Uterus (tissue), 3 donors: ENCODE measurements at regions not wholly inside any gene's neighbourhood (a gene's known extent, or its start where the extent isn't known, plus 50 kb on each side); places are given as distances from the start of the nearest gene placed in this dataset.

Source experiments
- DNase-seq, 2 donors: peaks; one replicate each; pipeline ENCODE4 v3.0.0-alpha.2; 2019 to 2020
- H3K27ac ChIP-seq, 2 donors: fragments of 200-600 bp; sonication (generic); 1 replicate in 1 of 2; 2 replicates in 1 of 2; pipeline ENCODE4 v1.5.1; 2016 to 2018
- H3K27me3 ChIP-seq, 2 donors: fragments of 200-600 bp; sonication (generic); one replicate each; pipeline ENCODE4 v1.5.1; 2018 to 2019; ENCODE audit warnings: control low read depth in 1 of 2
- H3K36me3 ChIP-seq, 2 donors: fragments of 200-600 bp; sonication (generic); one replicate each; pipeline ENCODE4 v1.5.1; 2019; ENCODE audit warnings: control low read depth in 1 of 2
- H3K4me1 ChIP-seq, 2 donors: fragments of 200-600 bp; sonication (generic); one replicate each; pipeline ENCODE4 v1.5.1; 2018 to 2019; ENCODE audit warnings: control low read depth in 1 of 2
- H3K4me3 ChIP-seq, 2 donors: fragments of 200-600 bp; sonication (generic); 1 replicate in 1 of 2; 2 replicates in 1 of 2; pipeline ENCODE4 v1.5.1; 2018 to 2019; ENCODE audit warnings: mild to moderate bottlenecking in 1 of 2
- H3K9me3 ChIP-seq, 2 donors: fragments of 200-600 bp; sonication (generic); one replicate each; pipeline ENCODE4 v1.5.1; 2019; ENCODE audit warnings: control low read depth in 1 of 2
- POLR2A ChIP-seq, 2 donors: fragments of 450-650 bp; IDR thresholded peaks; one replicate each; pipeline ENCODE4 v1.6.1; 2016; ENCODE audit warnings: antibody characterized with exemption in 2 of 2, mild to moderate bottlenecking in 1 of 2, moderate library complexity in 1 of 2
- intact Hi-C: fragments of 100-400 bp; cut with DNase I; formaldehyde crosslinking; loops from one replicate; pipeline ENCODE4 v1.15.1; 2023; ENCODE audit warnings: low total_unique reads
- TF ChIP-seq, protein P1 (sequence below), 4 experiments: fragments of 200-600 bp in 2 of 4; fragments of 450-650 bp in 2 of 4; sonication (generic) in 2 of 4; IDR thresholded peaks; one replicate each; pipeline ENCODE4 v1.5.1; 2016 to 2019; ENCODE audit warnings: antibody characterized with exemption in 4 of 4, mild to moderate bottlenecking in 2 of 4, moderate library complexity in 1 of 4
- donor health status: DM: yes; HTN: yes; CAD: no.

DNA sequence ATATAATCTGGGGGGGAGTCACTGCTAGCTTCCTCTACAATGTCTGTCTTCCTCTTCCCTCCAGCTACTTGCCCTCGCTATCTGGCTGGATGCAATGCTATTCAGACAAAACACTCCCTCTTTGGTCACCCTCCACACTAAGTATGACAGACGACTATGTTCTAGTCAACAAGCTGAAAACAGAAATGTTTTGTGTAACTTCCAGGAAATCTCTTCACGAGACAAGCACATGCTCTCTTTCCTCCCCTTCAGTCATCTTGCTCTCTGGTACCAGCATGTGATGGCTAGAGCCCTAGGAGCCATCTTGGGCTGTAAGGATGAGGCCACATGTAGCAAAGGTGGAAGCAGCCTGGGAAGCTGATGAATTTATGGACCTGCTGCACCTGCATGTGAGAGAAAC is 151.3 kb downstream of the ARRDC4 start:
- Histone ChIP-seq H3K27me3 (no peaks in the 10 kb centered on the region), H3K27ac (no peak overlapping the region), H3K4me1 (no peaks in the 10 kb centered on the region), H3K4me3 (no peak overlapping the region), H3K9me3 (no peaks in the 10 kb centered on the region), H3K36me3 (no peaks in the 10 kb centered on the region)
- no peak for DNase-seq
- intact Hi-C loops: no loop called here
- TF ChIP-seq, protein P1, sequence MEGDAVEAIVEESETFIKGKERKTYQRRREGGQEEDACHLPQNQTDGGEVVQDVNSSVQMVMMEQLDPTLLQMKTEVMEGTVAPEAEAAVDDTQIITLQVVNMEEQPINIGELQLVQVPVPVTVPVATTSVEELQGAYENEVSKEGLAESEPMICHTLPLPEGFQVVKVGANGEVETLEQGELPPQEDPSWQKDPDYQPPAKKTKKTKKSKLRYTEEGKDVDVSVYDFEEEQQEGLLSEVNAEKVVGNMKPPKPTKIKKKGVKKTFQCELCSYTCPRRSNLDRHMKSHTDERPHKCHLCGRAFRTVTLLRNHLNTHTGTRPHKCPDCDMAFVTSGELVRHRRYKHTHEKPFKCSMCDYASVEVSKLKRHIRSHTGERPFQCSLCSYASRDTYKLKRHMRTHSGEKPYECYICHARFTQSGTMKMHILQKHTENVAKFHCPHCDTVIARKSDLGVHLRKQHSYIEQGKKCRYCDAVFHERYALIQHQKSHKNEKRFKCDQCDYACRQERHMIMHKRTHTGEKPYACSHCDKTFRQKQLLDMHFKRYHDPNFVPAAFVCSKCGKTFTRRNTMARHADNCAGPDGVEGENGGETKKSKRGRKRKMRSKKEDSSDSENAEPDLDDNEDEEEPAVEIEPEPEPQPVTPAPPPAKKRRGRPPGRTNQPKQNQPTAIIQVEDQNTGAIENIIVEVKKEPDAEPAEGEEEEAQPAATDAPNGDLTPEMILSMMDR (IDR thresholded peaks at IDR 0.05): no peak
- no peak for TF ChIP-seq POLR2A (IDR thresholded peaks at IDR 0.05)

GRCh38 chr15:98113327-98113726 is 152.8 kb downstream of the ARRDC4 start:
- intact Hi-C loops: no loop called here
- Histone ChIP-seq H3K4me3 (no peak overlapping the region), H3K4me1 (no peaks in the 10 kb centered on the region), H3K27me3 (no peaks in the 10 kb centered on the region), H3K36me3 (no peaks in the 10 kb centered on the region), H3K27ac (no peak overlapping the region), H3K9me3 (no peaks in the 10 kb centered on the region)
- TF ChIP-seq, protein P1 (IDR thresholded peaks at IDR 0.05): no peak
- TF ChIP-seq POLR2A (IDR thresholded peaks at IDR 0.05): no peak
- no peak for DNase-seq

DNA sequence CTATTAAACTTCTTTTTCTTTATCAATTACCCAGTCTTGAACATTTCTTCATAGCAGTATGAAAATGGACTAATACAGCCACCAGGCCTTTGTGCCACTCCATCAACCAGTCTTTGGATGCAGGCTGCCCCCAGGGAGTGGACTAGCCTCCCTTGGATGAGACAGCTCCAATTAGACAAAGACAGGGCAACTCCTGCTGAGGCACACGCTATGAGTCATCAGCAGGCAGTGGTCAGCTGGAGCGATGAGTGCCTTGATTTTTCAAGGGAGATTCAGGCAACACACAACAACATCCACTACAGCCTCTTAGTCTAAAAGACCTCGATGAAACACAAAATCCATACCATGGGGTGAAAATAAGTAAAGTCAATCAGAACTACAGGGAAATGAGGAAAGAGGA is 160.1 kb downstream of the ARRDC4 start:
- Histone ChIP-seq H3K36me3 (no peaks in the 10 kb centered on the region), H3K27ac (no peak overlapping the region), H3K4me3 (no peak overlapping the region), H3K4me1 (no peaks in the 10 kb centered on the region), H3K9me3 (no peaks in the 10 kb centered on the region), H3K27me3 (no peaks in the 10 kb centered on the region)
- DNase-seq: no peak
- TF ChIP-seq, protein P1 (IDR thresholded peaks at IDR 0.05): no peak
- TF ChIP-seq POLR2A (IDR thresholded peaks at IDR 0.05): no peak
- intact Hi-C loops: no loop called here

DNA sequence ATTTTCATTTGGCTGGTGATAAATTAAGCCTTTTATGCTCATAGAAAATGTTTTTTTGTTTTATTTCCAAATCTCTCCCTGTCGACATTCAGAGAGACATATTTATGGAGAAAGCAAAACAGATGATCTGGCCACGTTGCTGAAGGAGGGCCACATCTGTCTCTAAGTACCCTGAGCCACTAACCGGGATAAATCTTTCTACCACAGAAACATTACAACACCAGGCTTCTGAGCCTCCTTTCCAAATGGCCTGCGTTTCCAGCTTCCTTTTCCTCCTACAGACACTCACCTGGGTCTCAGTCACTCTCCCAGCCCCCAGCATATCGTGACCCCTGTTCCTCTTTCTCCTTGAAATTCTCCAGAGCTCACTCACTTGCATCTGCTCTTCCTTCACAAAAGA is 161.0 kb downstream of the ARRDC4 start:
- Histone ChIP-seq H3K4me3 (no peak overlapping the region), H3K9me3 (no peaks in the 10 kb centered on the region), H3K27me3 (no peaks in the 10 kb centered on the region), H3K27ac (peak overlapping the region; percentile 36 to 53), H3K36me3 (no peaks in the 10 kb centered on the region), H3K4me1 (no peaks in the 10 kb centered on the region)
- TF ChIP-seq, protein P1 (IDR thresholded peaks at IDR 0.05): no peak
- no peak for TF ChIP-seq POLR2A (IDR thresholded peaks at IDR 0.05)
- intact Hi-C loops: no loop called here
- peak; percentile 53 to 58 for DNase-seq

GRCh38 chr15:98121957-98122356 is 161.5 kb downstream of the ARRDC4 start:
- peak overlapping the region; percentile 36 to 53 for H3K27ac ChIP-seq
- H3K4me1 ChIP-seq: no peaks in the 10 kb centered on the region
- intact Hi-C loops: no loop called here
- no peak overlapping the region for H3K4me3 ChIP-seq
- H3K27me3 ChIP-seq: no peaks in the 10 kb centered on the region
- H3K36me3 ChIP-seq: no peaks in the 10 kb centered on the region
- DNase-seq: peak; percentile 29 to 32
- H3K9me3 ChIP-seq: no peaks in the 10 kb centered on the region
- TF ChIP-seq, protein P1 (IDR thresholded peaks at IDR 0.05): no peak
- no peak for TF ChIP-seq POLR2A (IDR thresholded peaks at IDR 0.05)
